Left lung (tissue), 4 donors: ENCODE measurements at regions not wholly inside any gene's neighbourhood (a gene's known extent, or its start where the extent isn't known, plus 50 kb on each side); places are given as distances from the start of the nearest gene placed in this dataset.

Experiments used
- ATAC-seq: fragments of 200-7000 bp; cut with Tn5 transposase; one replicate; pipeline ENCODE4 v1.9.1; 2020; ENCODE audit warnings: moderate library complexity
- DNase-seq, 4 donors: peaks; one replicate each; pipeline ENCODE4 v3.0.0-alpha.2; 2013 to 2020
- H3K27ac ChIP-seq, 2 donors: fragments of 200-600 bp; sonication (generic) in 1 of 2; one replicate each; pipeline versions ENCODE4 v1.5.0 to v1.8.0; 2020 to 2021
- H3K27me3 ChIP-seq, 2 donors: fragments of 200-600 bp; sonication (generic) in 1 of 2; one replicate each; pipeline versions ENCODE4 v1.5.0 to v1.8.0; 2020 to 2021
- H3K36me3 ChIP-seq, 2 donors: fragments of 200-600 bp; sonication (generic) in 1 of 2; one replicate each; pipeline versions ENCODE4 v1.5.0 to v1.8.0; 2020 to 2021
- H3K4me1 ChIP-seq, 2 donors: fragments of 200-600 bp; one replicate each; pipeline ENCODE4 v1.8.0; 2021
- H3K4me3 ChIP-seq, 2 donors: fragments of 200-600 bp; sonication (generic) in 1 of 2; one replicate each; pipeline versions ENCODE4 v1.5.0 to v1.8.0; 2020 to 2021; ENCODE audit warnings: mild to moderate bottlenecking in 1 of 2
- H3K9me3 ChIP-seq, 2 donors: fragments of 200-600 bp; sonication (generic) in 1 of 2; one replicate each; pipeline versions ENCODE4 v1.5.0 to v1.8.0; 2020 to 2021
- CTCF ChIP-seq, 2 donors: fragments of 200-600 bp; sonication (generic) in 1 of 2; IDR thresholded peaks; one replicate each; pipeline versions ENCODE4 v1.5.0 to v1.8.0; 2021; ENCODE audit warnings: antibody characterized with exemption in 2 of 2
- intact Hi-C, 2 donors: fragments of 100-400 bp; cut with DNase I; formaldehyde crosslinking; loops; one replicate each; pipeline versions ENCODE4 v1.11.2 to v1.14.2; 2022
- donor health status: DM: no; HTN: yes; CAD: no.
- donor health status: DM: no; HTN: no; CAD: no.

GRCh38 chr15:47516972-47517371, 200.3 kb upstream of the SEMA6D start:
- TF ChIP-seq CTCF (IDR thresholded peaks at IDR 0.05): no peak
- intact Hi-C loops: no loop called here
- ATAC-seq (no peak), DNase-seq (no peak)
- H3K36me3 ChIP-seq: no peaks in the 10 kb centered on the region
- no peak overlapping the region for H3K4me3 ChIP-seq
- no peaks in the 10 kb centered on the region for H3K9me3 ChIP-seq
- H3K27me3 ChIP-seq: peaks cover 0 to 14% of the 10 kb centered on the region in 2 donors
- H3K27ac ChIP-seq: no peak overlapping the region
- no peaks in the 10 kb centered on the region for H3K4me1 ChIP-seq

- H3K27me3 ChIP-seq: peaks cover 0 to 20% of the 10 kb centered on the region in 2 donors
- no peaks in the 10 kb centered on the region for H3K4me1 ChIP-seq
- no peak for TF ChIP-seq CTCF (IDR thresholded peaks at IDR 0.05)
- no peak overlapping the region for H3K27ac ChIP-seq
- DNase-seq: no peak
- H3K9me3 ChIP-seq: no peaks in the 10 kb centered on the region
- intact Hi-C loops: no loop called here
- ATAC-seq: no peak
- no peak overlapping the region for H3K4me3 ChIP-seq
- H3K36me3 ChIP-seq: no peaks in the 10 kb centered on the region
Observed at GRCh38 chr15:47517737-47518136, 199.6 kb upstream of the SEMA6D start.

DNA sequence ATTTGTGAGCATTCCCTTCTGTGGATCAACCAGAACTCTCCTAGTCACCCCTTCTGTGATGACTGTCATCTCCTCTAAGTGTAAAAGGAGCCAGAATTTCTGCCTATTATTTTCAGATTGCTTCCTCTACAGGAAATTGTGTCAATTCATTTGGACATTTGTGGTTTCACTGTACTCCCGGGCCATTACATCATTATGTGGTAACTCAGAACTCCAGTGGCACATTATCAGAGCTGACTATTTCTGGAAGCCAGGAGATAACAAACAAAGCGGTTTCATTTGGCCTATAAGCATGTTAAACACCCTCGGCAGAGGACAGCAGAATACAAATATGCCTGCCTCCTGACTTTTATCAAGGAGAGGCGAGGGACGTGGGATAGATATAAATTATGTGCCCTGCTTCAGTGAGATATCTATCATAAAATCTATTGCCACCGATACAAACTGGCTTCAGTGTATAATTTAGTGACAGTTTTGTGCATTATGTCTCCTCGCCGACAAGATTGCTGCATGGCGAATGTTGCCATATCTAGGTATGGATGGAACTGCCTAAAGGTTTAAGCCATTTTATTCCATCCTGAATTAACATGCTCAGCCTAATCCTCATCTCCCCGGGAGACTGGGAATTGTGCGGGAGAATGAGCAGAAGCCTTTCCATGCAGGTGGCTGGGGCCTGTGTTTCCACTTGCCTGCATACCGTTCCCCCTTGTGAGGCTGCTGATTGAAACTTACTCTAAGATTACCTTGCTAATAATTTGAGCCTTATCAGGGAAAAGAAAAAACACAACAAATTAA, 193.4 kb upstream of the SEMA6D start:
- Histone ChIP-seq H3K36me3 (no peaks in the 10 kb centered on the region), H3K4me3 (no peak overlapping the region), H3K27me3 (peaks cover 0 to 40% of the 10 kb centered on the region in 2 donors), H3K27ac (no peak overlapping the region), H3K4me1 (peaks cover 0 to 7% of the 10 kb centered on the region in 2 donors), H3K9me3 (no peaks in the 10 kb centered on the region)
- no peak for TF ChIP-seq CTCF (IDR thresholded peaks at IDR 0.05)
- ATAC-seq (no peak), DNase-seq (no peak)
- intact Hi-C loops: no loop called here

GRCh38 chr15:47529241-47529640, 188.1 kb upstream of the SEMA6D start:
- H3K4me3 ChIP-seq: no peak overlapping the region
- DNase-seq (no peak), ATAC-seq (no peak)
- peaks cover 0 to 35% of the 10 kb centered on the region in 2 donors for H3K27me3 ChIP-seq
- intact Hi-C loops: no loop called here
- H3K4me1 ChIP-seq: peaks cover 0 to under 1% of the 10 kb centered on the region in 2 donors
- no peak overlapping the region for H3K27ac ChIP-seq
- TF ChIP-seq CTCF (IDR thresholded peaks at IDR 0.05): no peak
- no peaks in the 10 kb centered on the region for H3K36me3 ChIP-seq
- H3K9me3 ChIP-seq: no peaks in the 10 kb centered on the region

- intact Hi-C loops: no loop called here
- Histone ChIP-seq H3K9me3 (no peaks in the 10 kb centered on the region), H3K4me3 (no peak overlapping the region), H3K27ac (no peak overlapping the region), H3K36me3 (no peaks in the 10 kb centered on the region), H3K27me3 (peaks cover 0 to 15% of the 10 kb centered on the region in 2 donors), H3K4me1 (no peaks in the 10 kb centered on the region)
- DNase-seq (no peak), ATAC-seq (no peak)
- no peak for TF ChIP-seq CTCF (IDR thresholded peaks at IDR 0.05)
Observed at GRCh38 chr15:47534673-47535072, 182.6 kb upstream of the SEMA6D start.
